CD4-positive, alpha-beta T cell treated with Interleukin-15 for 1 hour (primary cell): ENCODE measurements at regions not wholly inside any gene's neighbourhood (a gene's known extent, or its start where the extent isn't known, plus 50 kb on each side); places are given as distances from the start of the nearest gene placed in this dataset.

Experiments used
- DNase-seq: peaks from one replicate; pipeline ENCODE4 v3.0.0-alpha.2; 2020

- DNase-seq = no peak
Observed at GRCh38 chr17:79441356-79442160, 169.3 kb downstream of the RBFOX3 start.

- DNase-seq = no peak
Observed at GRCh38 chr17:79440251-79440650, 170.6 kb downstream of the RBFOX3 start.

DNA sequence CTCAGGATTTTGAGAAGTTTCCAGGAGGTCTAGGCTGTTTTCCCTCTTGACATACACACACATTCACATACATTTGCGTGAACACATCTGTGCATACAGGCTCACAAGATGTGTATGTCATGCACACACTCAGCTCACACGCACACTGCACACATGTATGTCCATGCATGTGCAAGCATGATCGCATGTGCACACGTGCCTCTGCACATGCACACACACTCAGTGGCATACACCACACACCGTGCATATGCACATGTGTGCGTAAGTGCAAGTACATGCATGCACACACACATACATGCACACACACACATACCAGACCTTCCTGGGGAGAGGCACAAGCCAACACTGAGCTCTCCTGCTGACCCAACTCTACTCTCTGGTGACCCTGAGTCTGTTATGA, 171.4 kb downstream of the RBFOX3 start:
- DNase-seq = no peak

- DNase-seq = no peak
Observed at GRCh38 chr17:79438546-79439334, 172.1 kb downstream of the RBFOX3 start.

- no peak for DNase-seq
Observed at GRCh38 chr17:79438058-79438457, 172.8 kb downstream of the RBFOX3 start.

GRCh38 chr17:79437081-79437480, 173.8 kb downstream of the RBFOX3 start:
- no peak for DNase-seq

DNA sequence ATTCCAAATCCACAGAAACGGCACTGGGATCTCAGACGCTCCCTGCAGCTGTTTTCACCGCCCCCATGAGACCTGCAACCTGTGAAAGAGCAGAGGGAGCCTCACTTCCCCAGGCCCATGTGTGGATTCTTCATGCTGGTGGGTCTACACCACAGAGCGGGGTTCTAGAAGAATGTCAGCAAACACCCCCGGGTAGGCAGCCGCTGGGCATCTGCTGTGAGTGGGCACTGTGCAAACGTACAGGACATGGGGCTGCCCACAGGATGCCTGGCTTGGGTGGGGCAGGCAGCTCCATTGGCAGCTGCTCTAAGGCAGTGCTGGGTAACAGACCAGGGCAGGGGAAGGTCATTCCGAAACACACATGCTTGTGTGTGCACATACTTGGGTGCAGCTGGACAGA, 174.9 kb downstream of the RBFOX3 start:
- DNase-seq = no peak

- DNase-seq = no peak
Observed at GRCh38 chr17:79435296-79435695, 175.6 kb downstream of the RBFOX3 start.

- no peak for DNase-seq
Observed at GRCh38 chr17:79434215-79434614, 176.6 kb downstream of the RBFOX3 start.

GRCh38 chr17:79433379-79433778, 177.5 kb downstream of the RBFOX3 start:
- no peak for DNase-seq

DNA sequence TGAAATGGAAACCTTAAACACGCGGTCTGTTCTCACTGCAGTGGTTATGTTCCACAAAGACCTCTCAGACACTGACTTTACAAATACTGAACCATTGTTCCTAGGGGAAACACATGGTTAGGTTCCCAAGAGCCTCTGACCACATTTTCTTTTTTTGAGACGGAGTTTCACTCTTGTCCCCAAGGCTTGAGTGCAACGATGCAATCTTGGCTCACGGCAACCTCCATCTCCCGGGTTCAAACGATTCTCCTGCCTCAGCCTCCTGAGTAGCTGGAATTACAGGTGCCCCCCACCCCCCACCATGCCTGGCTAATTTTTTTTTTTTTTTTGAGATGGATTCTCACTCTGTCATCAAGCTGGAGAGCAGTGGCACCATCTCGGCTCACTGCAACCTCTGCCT, 179.7 kb downstream of the RBFOX3 start:
- no peak for DNase-seq

GRCh38 chr17:79429864-79430494, 180.9 kb downstream of the RBFOX3 start:
- DNase-seq = no peak

- no peak for DNase-seq
Observed at GRCh38 chr17:79428988-79429387, 181.9 kb downstream of the RBFOX3 start.

- no peak for DNase-seq
Observed at GRCh38 chr17:79427621-79428539, 183.0 kb downstream of the RBFOX3 start.

GRCh38 chr17:79425686-79426085, 185.2 kb downstream of the RBFOX3 start:
- DNase-seq = no peak

DNA sequence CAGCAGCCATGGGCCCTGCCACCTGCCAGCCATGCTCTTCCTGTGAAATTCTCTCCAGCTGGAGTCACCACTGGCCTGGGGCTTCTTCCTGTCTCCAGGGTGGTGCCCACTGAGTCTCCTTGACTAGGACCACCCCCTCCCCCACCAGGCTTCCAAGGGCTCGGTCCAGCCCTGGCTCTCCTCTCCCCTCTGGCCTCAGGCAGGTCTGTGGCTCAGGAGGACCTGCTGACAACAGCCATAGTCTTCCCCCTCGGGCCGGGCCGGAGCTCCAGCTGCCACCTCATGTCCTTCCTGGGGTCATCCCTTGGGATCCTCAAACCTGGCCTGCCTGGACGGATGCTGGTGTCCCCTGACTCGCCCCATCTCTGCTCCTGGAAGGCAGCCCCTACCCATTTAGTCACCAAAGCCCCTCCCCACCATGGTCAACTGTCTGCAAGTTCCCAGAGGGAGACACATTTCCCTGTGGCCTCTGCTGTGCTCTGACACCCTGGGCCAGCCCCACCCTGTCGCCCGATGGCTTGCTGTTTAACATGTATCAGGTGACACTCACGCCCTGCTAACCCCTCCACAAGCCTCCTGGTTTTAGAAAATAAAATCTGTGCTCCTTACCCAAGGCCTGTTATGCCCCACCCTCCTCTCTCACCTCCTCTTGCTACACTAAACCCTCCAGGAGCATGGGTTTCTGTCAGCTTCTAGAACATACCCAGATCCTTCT, 186.2 kb downstream of the RBFOX3 start:
- DNase-seq = no peak

DNA sequence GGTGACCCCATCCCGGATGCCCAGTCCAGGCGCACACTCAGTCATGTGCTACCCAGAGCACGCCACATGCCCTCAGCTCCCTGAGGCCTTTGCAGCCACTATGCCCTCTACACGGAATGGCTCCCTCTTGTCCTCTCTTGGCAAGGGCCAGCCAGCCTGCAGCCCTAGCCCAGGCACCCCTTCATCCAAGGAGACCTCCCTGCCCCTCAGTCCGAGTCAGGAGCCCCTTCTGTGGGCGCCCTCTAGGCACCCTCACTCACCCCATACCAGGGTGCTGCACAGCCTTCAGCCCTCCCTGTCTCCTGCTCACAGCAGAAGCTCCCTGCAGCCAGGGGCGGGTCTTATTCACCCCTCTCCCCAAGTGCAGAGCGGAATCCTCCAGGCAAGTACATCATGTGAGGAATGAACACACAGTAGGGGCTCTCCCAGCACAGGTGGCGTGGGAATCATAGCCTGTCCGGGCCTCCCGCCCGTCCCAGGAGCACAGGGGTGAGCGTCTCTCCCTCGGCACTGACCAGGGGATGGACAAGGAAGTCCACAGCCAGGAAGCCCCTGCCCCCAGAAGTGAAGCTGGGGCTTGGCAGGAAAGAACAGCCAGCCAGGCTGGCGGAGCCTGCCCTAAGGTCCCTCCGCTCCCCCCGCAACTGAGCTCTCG, 186.9 kb downstream of the RBFOX3 start:
- no peak for DNase-seq

GRCh38 chr17:79422236-79422635, 188.6 kb downstream of the RBFOX3 start:
- no peak for DNase-seq

DNA sequence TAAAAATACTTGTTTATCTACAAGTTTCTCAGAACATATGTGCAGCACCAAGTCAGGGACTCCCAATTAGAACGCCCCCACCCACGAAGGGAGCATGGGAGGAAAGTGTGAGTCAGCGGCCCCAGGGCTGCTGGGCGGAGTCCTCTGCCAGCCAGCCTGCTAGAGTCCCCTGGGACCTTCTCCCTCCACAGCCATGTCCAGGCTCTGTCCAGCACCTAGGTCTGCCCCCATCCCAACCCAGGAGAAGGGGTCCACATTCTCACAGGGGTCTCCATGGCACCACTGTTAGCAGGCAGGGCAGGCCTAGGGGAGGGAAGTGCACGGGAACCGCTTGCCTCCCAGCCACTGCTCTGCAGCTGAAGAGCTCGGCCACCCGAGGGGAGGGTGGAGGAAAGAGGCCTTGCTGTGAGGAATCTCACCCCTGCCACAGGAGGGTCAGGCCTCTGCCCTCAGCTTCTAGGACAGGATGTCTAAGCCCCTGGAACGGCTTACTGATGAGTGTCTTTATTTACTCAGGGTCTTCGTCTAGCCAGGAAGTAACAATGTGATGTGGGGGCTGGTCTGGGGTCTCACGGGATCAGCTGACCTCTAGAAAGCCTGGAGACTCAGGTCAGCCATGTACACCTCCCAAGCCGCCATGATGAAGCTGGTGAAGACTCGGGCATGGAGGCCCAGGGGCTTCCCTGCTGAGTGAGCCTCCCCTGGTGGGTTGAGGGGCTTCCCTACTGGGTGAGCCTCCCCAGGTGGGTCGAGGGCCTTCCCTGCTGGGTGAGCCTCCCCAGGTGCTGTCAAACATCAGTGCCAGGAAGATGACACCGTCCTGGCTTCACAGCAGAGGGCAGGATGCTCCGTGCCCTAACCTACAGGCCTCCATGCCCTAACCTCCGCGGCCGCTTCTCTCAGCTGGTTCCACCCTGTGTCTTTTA, 190.3 kb downstream of the RBFOX3 start:
- no peak for DNase-seq

- DNase-seq = no peak
Observed at GRCh38 chr17:79417476-79417988, 193.3 kb downstream of the RBFOX3 start.
